HEK293T (cell line): ENCODE measurements at regions not wholly inside any gene's neighbourhood (a gene's known extent, or its start where the extent isn't known, plus 50 kb on each side); places are given as distances from the start of the nearest gene placed in this dataset.

ENCODE experiments used
- BHLHE40 ChIP-seq: fragments of 450-650 bp; IDR thresholded peaks from 2 replicates; pipeline ENCODE4 v1.6.1; 2016; ENCODE audit warnings: mild to moderate bottlenecking, moderate library complexity, borderline replicate concordance
- FOXA1 ChIP-seq: fragments of 450-650 bp; IDR thresholded peaks from 2 replicates; pipeline ENCODE4 v1.6.1; 2016; ENCODE audit warnings: mild to moderate bottlenecking
- L3MBTL2 ChIP-seq: fragments of 450-650 bp; conservative IDR thresholded peaks from 2 replicates; pipeline ENCODE4 v1.6.1; 2016; ENCODE audit warnings: mild to moderate bottlenecking
- SP1 ChIP-seq: fragments of 450-650 bp; IDR thresholded peaks from 2 replicates; pipeline ENCODE4 v1.6.1; 2017
- SUZ12 ChIP-seq: fragments of 450-650 bp; IDR thresholded peaks from 2 replicates; pipeline ENCODE4 v1.6.1; 2016; ENCODE audit warnings: mild to moderate bottlenecking
- ZNF384 ChIP-seq: fragments of 450-650 bp; IDR thresholded peaks from 2 replicates; pipeline ENCODE4 v1.6.1; 2016
- TF ChIP-seq, protein P1 (sequence below): fragments of 450-650 bp; IDR thresholded peaks from 2 replicates; pipeline ENCODE4 v1.6.1; 2016

GRCh38 chr6:44662461-44663121, 275.1 kb downstream of the CDC5L start:
- TF ChIP-seq BHLHE40 (no peak), L3MBTL2 (no peak), SP1 (no peak), FOXA1 (no peak), ZNF384 (no peak), SUZ12 (no peak)
- TF ChIP-seq, protein P1, sequence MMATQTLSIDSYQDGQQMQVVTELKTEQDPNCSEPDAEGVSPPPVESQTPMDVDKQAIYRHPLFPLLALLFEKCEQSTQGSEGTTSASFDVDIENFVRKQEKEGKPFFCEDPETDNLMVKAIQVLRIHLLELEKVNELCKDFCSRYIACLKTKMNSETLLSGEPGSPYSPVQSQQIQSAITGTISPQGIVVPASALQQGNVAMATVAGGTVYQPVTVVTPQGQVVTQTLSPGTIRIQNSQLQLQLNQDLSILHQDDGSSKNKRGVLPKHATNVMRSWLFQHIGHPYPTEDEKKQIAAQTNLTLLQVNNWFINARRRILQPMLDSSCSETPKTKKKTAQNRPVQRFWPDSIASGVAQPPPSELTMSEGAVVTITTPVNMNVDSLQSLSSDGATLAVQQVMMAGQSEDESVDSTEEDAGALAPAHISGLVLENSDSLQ = no peak
